PC-9 (cell line): ENCODE measurements at regions not wholly inside any gene's neighbourhood (a gene's known extent, or its start where the extent isn't known, plus 50 kb on each side); places are given as distances from the start of the nearest gene placed in this dataset.

Experiments
- BruUV-seq: library from RNA; stranded (reverse); fragments of 400-500 nt; replicated peaks from 2 replicates; lab custom pipeline; 2021; lab: Mats Ljungman, UMichigan
- CTCF ChIA-PET: fragments of 300-600 bp; sonication (Branson Sonifier 250); formaldehyde crosslinking; loops from one replicate; lab custom pipeline; 2022; ENCODE audit warnings: antibody characterized with exemption; lab: Charles Lee
- POLR2A ChIA-PET: fragments of 300-600 bp; sonication (Branson Sonifier 250); formaldehyde crosslinking; loops from one replicate; lab custom pipeline; 2022; ENCODE audit warnings: antibody characterized with exemption; ENCODE audit not compliant: unreplicated experiment; lab: Charles Lee
- DNase-seq, 2 experiments: peaks; one replicate each; pipeline versions ENCODE4 v3.0.0 to v3.0.0-alpha.2; 2015 to 2022; ENCODE audit warnings: mixed read lengths in 1 of 2
- H2AFZ ChIP-seq: fragments of 200-600 bp; sonication (generic); 2 replicates; pipeline ENCODE4 v1.8.1; 2017; ENCODE audit warnings: antibody characterized with exemption
- H3F3A ChIP-seq: fragments of 200-600 bp; sonication (generic); 2 replicates; pipeline ENCODE4 v1.8.1; 2017; ENCODE audit warnings: antibody characterized with exemption, mild to moderate bottlenecking, low read depth; ENCODE audit not compliant: insufficient read depth
- H3K27ac ChIP-seq: fragments of 200-600 bp; sonication (generic); 2 replicates; pipeline ENCODE4 v1.6.1; 2016; ENCODE audit warnings: mixed run types
- H3K27me3 ChIP-seq: fragments of 200-600 bp; sonication (generic); 2 replicates; pipeline ENCODE4 v1.6.1; 2016; ENCODE audit warnings: low read depth, mixed run types; ENCODE audit not compliant: insufficient read depth
- H3K36me3 ChIP-seq: fragments of 200-600 bp; sonication (generic); 2 replicates; pipeline ENCODE4 v1.6.1; 2016; ENCODE audit warnings: low read depth, mixed run types
- H3K4me1 ChIP-seq: fragments of 200-600 bp; sonication (generic); replicated peaks from 2 replicates; pipeline ENCODE4 v1.6.1; 2016; ENCODE audit warnings: mixed run types; ENCODE audit not compliant: insufficient read depth
- H3K4me2 ChIP-seq: fragments of 200-600 bp; sonication (generic); 2 replicates; pipeline ENCODE4 v1.6.1; 2017; ENCODE audit warnings: mixed run types
- H3K4me3 ChIP-seq: fragments of 200-600 bp; sonication (generic); 2 replicates; pipeline ENCODE4 v1.6.1; 2016; ENCODE audit warnings: mixed run types
- H3K79me2 ChIP-seq: fragments of 200-600 bp; sonication (generic); 2 replicates; pipeline ENCODE4 v1.6.1; 2017; ENCODE audit warnings: low read depth, mixed run types
- H3K9me2 ChIP-seq: fragments of 200-600 bp; sonication (generic); 2 replicates; pipeline ENCODE4 v1.8.1; 2017; ENCODE audit warnings: mild to moderate bottlenecking; ENCODE audit not compliant: insufficient read depth
- H3K9me3 ChIP-seq: fragments of 200-600 bp; sonication (generic); 2 replicates; pipeline ENCODE4 v1.8.1; 2016; ENCODE audit warnings: low read depth; ENCODE audit not compliant: insufficient read depth
- H4K20me1 ChIP-seq: fragments of 200-600 bp; sonication (generic); 2 replicates; pipeline ENCODE4 v1.8.1; 2017; ENCODE audit not compliant: insufficient read depth
- CTCF ChIP-seq: fragments of 200-600 bp; sonication (generic); conservative IDR thresholded peaks from 2 replicates; pipeline ENCODE4 v1.6.1; 2017; ENCODE audit warnings: mixed run types, antibody characterized with exemption, mild to moderate bottlenecking, moderate library complexity
- EZH2 ChIP-seq: fragments of 200-600 bp; sonication (generic); IDR thresholded peaks from 2 replicates; pipeline ENCODE4 v1.8.0; 2017; ENCODE audit warnings: antibody characterized with exemption, low read depth
- intact Hi-C: fragments of 100-400 bp; cut with micrococcal nuclease; formaldehyde crosslinking; loops from one replicate; pipeline ENCODE4 v1.10.0; 2022; ENCODE audit not compliant: unreplicated experiment

GRCh38 chr3:1987980-1988379 is 110.7 kb upstream of the CNTN4 start:
- H3K79me2 ChIP-seq: no peaks in the 10 kb centered on the region
- no peak for TF ChIP-seq CTCF
- no peak for TF ChIP-seq EZH2
- ChIA-PET POLR2A (no interaction called here), CTCF (no interaction called here)
- H3F3A ChIP-seq: no peaks in the 10 kb centered on the region
- H3K4me2 ChIP-seq: no peak overlapping the region
- no peaks in the 10 kb centered on the region for H3K27me3 ChIP-seq
- no peak overlapping the region for H3K4me3 ChIP-seq
- H3K4me1 ChIP-seq: no peaks in the 10 kb centered on the region
- H3K9me2 ChIP-seq: no peaks in the 10 kb centered on the region
- intact Hi-C loops: no loop called here
- no peak for DNase-seq
- BruUV-seq: no TSS peak
- H2AFZ ChIP-seq: no peak overlapping the region
- no peak overlapping the region for H3K27ac ChIP-seq
- no peaks in the 10 kb centered on the region for H3K36me3 ChIP-seq
- no peaks in the 10 kb centered on the region for H4K20me1 ChIP-seq
- no peaks in the 10 kb centered on the region for H3K9me3 ChIP-seq

GRCh38 chr3:1998739-1999138 is 99.9 kb upstream of the CNTN4 start:
- DNase-seq: no peak
- Histone ChIP-seq H3K4me2 (no peak overlapping the region), H3K79me2 (no peaks in the 10 kb centered on the region), H3K9me2 (no peaks in the 10 kb centered on the region), H2AFZ (no peak overlapping the region), H3K36me3 (no peaks in the 10 kb centered on the region), H3F3A (no peaks in the 10 kb centered on the region), H4K20me1 (no peaks in the 10 kb centered on the region), H3K9me3 (no peaks in the 10 kb centered on the region), H3K4me3 (no peak overlapping the region), H3K4me1 (no peaks in the 10 kb centered on the region), H3K27ac (no peak overlapping the region), H3K27me3 (no peaks in the 10 kb centered on the region)
- BruUV-seq: no TSS peak
- ChIA-PET POLR2A (no interaction called here), CTCF (no interaction called here)
- intact Hi-C loops: no loop called here
- TF ChIP-seq EZH2 (no peak), CTCF (no peak)

- Histone ChIP-seq H3K79me2 (no peaks in the 10 kb centered on the region), H2AFZ (no peak overlapping the region), H3K4me1 (no peaks in the 10 kb centered on the region), H3K4me3 (no peak overlapping the region), H3K27ac (no peak overlapping the region), H3K4me2 (no peak overlapping the region), H3K36me3 (no peaks in the 10 kb centered on the region), H3K27me3 (no peaks in the 10 kb centered on the region), H3F3A (no peaks in the 10 kb centered on the region), H3K9me2 (no peaks in the 10 kb centered on the region), H4K20me1 (no peaks in the 10 kb centered on the region), H3K9me3 (no peaks in the 10 kb centered on the region)
- CTCF ChIA-PET: no interaction called here
- POLR2A ChIA-PET: no interaction called here
- DNase-seq: no peak
- intact Hi-C loops: no loop called here
- no TSS peak for BruUV-seq
- TF ChIP-seq EZH2: no peak
- no peak for TF ChIP-seq CTCF
These were observed 97.2 kb upstream of the CNTN4 start for GRCh38 chr3:2001306-2002108.
